ENCODE measurements at regions not wholly inside any gene's neighbourhood (a gene's known extent, or its start where the extent isn't known, plus 50 kb on each side); places are given as distances from the start of the nearest gene placed in this dataset.

DNA sequence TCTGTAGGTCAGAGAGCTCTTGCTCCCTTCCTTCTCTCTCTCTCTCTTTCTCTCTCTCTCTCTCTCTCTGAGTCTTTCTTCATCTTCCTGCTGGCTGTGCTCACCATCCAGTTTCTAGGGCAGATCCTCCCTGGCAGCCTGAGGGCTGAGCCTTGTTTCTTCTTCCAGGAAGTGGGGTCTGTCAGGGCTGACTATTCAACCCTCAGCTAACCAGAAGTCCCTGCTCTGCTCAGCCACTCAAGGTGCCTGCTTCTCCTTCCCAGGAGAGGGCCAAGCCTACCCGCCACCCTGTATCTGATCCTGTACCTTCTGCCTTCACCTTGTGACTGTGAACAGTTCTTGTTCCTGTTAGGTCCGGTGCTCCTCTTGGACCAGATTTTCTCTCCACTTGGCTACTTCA, 107.6 kb upstream of the ETV3 start:
- TF ChIP-seq, protein P1, sequence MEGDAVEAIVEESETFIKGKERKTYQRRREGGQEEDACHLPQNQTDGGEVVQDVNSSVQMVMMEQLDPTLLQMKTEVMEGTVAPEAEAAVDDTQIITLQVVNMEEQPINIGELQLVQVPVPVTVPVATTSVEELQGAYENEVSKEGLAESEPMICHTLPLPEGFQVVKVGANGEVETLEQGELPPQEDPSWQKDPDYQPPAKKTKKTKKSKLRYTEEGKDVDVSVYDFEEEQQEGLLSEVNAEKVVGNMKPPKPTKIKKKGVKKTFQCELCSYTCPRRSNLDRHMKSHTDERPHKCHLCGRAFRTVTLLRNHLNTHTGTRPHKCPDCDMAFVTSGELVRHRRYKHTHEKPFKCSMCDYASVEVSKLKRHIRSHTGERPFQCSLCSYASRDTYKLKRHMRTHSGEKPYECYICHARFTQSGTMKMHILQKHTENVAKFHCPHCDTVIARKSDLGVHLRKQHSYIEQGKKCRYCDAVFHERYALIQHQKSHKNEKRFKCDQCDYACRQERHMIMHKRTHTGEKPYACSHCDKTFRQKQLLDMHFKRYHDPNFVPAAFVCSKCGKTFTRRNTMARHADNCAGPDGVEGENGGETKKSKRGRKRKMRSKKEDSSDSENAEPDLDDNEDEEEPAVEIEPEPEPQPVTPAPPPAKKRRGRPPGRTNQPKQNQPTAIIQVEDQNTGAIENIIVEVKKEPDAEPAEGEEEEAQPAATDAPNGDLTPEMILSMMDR (IDR thresholded peaks at IDR 0.05): no peak
- TF ChIP-seq ZFX (IDR thresholded peaks at IDR 0.05; ENCODE audit: borderline replicate concordance): no peak
- no peak overlapping the region for H3K27ac ChIP-seq

DNA sequence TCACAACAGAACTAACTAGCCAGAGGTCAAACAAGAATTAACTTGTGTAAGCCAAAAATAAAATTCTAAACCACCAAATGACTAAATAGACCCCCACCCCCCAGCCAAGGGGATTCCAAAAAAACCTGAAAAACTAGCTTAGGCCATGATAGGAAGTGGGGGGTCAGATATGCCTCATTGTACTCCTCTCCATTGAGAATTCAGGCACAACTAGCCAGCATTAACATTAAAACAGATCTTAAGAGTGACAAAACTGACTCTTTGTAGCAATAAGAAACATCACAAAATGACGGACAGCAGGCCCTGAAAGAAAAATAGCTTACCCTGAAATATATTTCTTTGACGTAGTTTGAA, 103.0 kb upstream of the ETV3 start:
- TF ChIP-seq, protein P1 (IDR thresholded peaks at IDR 0.05): no peak
- TF ChIP-seq ZFX (IDR thresholded peaks at IDR 0.05; ENCODE audit: borderline replicate concordance): no peak

DNA sequence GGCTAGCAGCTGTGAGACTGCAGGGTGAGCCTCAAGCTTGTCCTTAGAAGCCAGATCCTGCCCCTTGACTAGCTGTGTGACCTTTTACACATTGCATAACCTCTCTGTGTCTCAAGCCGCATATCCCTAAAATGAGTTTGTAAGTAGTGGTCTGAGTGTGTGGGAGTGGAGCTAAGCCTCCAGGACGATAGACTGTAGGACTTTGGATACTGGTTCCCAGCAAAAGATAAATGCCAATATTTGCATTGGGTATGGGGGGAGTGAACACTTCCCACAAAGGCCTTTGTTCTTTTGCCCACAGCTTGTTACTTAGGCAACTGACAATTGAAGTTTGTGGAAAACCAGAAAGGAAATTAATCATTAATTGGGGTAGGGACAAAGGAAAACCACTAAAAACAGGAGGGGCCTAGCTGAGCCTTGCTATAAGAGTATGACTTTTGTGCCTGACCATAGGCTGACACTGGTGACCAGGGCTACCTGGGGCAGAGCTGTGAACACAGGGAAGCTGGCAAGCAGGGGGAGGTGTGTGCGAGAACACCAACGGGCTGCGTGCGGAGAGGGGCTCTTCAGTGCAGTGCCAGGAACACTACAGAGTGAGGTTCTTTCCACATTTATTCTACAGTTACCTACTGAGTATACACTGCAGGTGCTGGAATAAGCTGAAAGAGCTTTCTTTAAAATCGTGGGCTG, 102.4 kb upstream of the ETV3 start:
- no peak overlapping the region for H3K27ac ChIP-seq
- TF ChIP-seq, protein P1 (IDR thresholded peaks at IDR 0.05): no peak
- no peak for TF ChIP-seq ZFX (IDR thresholded peaks at IDR 0.05; ENCODE audit: borderline replicate concordance)

More for the DNA sequence above, 103.0 kb upstream of the ETV3 start:
- H3K27ac ChIP-seq: no peak overlapping the region

DNA sequence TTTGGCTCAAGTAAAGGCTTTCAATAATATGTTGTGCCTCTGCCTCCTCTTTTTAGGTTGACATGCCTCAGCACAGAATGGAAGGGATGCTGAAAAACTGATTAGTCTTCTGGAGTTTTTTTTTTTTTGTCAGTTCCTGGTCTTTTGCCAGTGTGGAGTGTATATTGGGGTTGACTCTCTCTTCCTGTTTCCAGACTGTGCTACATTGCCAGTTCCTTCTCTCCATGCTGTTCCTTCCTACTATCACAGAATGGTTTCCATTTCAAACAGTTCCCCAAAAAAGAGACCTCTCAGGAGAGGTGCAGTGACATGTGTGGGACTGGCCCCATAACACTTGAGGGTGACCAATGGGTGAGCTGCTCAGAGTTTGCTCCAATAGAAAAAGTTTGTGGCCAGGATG, 101.7 kb upstream of the ETV3 start:
- no peak overlapping the region for H3K27ac ChIP-seq
- TF ChIP-seq, protein P1 (IDR thresholded peaks at IDR 0.05): no peak
- no peak for TF ChIP-seq ZFX (IDR thresholded peaks at IDR 0.05; ENCODE audit: borderline replicate concordance)

DNA sequence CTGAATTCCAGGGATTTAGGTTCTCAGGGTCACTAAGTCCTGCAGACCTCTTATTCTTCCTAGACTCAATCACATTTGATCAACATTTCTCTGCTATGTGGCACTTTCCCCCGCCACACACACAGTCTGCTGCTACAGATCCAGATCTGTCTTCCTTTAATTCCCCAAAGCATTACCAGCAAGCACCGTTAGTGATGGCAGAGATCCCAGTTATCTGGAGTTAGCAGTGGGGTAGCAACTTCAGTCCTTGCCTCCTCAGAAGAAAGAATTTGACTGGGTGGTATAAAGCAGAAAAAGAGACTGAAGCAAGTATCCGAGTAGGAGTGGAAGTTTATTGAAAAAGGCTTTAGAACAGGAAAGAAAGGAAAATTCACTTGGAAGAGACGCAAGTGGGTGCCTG, 100.4 kb upstream of the ETV3 start:
- no peak for TF ChIP-seq ZFX (IDR thresholded peaks at IDR 0.05; ENCODE audit: borderline replicate concordance)
- TF ChIP-seq, protein P1 (IDR thresholded peaks at IDR 0.05): no peak
- H3K27ac ChIP-seq: no peak overlapping the region

DNA sequence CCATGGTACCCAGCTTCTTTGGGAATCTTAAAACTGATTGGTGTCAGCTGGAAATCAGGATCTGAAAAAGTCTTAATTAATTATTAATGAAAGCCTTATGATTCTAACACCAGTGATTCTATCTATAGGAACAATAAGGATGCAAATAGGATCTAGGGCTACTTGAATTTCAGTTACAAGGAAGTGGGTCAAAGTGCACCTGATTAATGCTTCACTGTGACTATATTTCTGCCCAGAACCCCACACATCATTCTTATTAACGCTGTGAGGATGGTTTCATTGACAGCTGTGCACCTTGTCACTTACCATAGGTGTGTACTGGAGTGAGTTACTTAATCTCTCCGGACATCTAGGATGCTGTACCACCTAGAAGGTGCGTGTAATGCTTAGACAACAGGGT, 99.8 kb upstream of the ETV3 start:
- no peak overlapping the region for H3K27ac ChIP-seq
- TF ChIP-seq, protein P1 (IDR thresholded peaks at IDR 0.05): no peak
- no peak for TF ChIP-seq ZFX (IDR thresholded peaks at IDR 0.05; ENCODE audit: borderline replicate concordance)

DNA sequence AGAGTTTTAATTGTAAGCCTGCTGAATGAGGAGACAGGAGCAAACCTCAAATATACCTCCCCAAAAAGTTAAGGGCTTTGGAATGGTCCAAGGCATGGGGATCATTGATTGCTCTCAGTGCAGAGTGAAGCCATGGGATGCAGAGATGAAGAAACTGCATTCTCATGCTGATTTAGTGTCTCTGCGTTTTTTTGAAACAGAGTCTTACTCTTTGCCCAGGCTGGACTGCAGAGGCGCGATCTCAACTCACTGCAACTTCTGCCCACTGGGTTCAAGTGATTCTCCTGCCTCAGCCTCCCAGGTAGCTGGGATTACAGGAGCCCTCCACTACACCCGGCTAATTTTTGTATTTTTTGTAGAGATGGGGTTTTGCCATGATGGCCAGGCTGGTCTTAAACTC, 99.3 kb upstream of the ETV3 start:
- TF ChIP-seq ZFX (IDR thresholded peaks at IDR 0.05; ENCODE audit: borderline replicate concordance): no peak
- TF ChIP-seq, protein P1 (IDR thresholded peaks at IDR 0.05): no peak

More for the DNA sequence above, 99.3 kb upstream of the ETV3 start:
- no peak overlapping the region for H3K27ac ChIP-seq

Data from 22Rv1 (cell line).